Astrocyte (in vitro differentiated cells and primary cell): ENCODE measurements at regions not wholly inside any gene's neighbourhood (a gene's known extent, or its start where the extent isn't known, plus 50 kb on each side); places are given as distances from the start of the nearest gene placed in this dataset.

ENCODE experiments used
- DNase-seq: peaks from one replicate; pipeline ENCODE4 v3.0.0-alpha.2; 2010; ENCODE audit warnings: low read depth
- FAIRE-seq: peaks from 2 replicates; lab custom pipeline; 2011; peaks lifted over from hg19 to GRCh38; lab: Jason Lieb, UNC
- H2AFZ ChIP-seq: 2 replicates; pipeline ENCODE4 v1.6.0; 2012; ENCODE audit warnings: low read depth, low read length, inconsistent platforms
- H3K27ac ChIP-seq: 2 replicates; pipeline ENCODE4 v1.5.1; 2011; ENCODE audit warnings: low read depth, low read length, inconsistent platforms
- H3K27me3 ChIP-seq: 2 replicates; pipeline ENCODE4 v1.6.0; 2011; ENCODE audit warnings: low read length, inconsistent platforms; ENCODE audit not compliant: insufficient read depth
- H3K36me3 ChIP-seq: 2 replicates; pipeline ENCODE4 v1.5.1; 2011; ENCODE audit warnings: low read length, inconsistent platforms; ENCODE audit not compliant: insufficient read depth
- H3K4me1 ChIP-seq: 2 replicates; pipeline ENCODE4 v1.5.1; 2011; ENCODE audit warnings: low read length, inconsistent platforms; ENCODE audit not compliant: insufficient read depth
- H3K4me2 ChIP-seq: 2 replicates; pipeline ENCODE4 v1.6.0; 2012; ENCODE audit warnings: low read length, inconsistent platforms
- H3K4me3 ChIP-seq: 2 replicates; pipeline ENCODE4 v1.5.1; 2011; ENCODE audit warnings: low read depth, mild to moderate bottlenecking, low read length, inconsistent platforms; ENCODE audit not compliant: insufficient read depth
- H3K79me2 ChIP-seq: 2 replicates; pipeline ENCODE4 v1.6.0; 2012; ENCODE audit warnings: mild to moderate bottlenecking, low read length, inconsistent platforms; ENCODE audit not compliant: insufficient read depth
- H3K9ac ChIP-seq: 2 replicates; pipeline ENCODE4 v1.6.0; 2012; ENCODE audit warnings: mild to moderate bottlenecking, low read length, inconsistent platforms
- H3K9me3 ChIP-seq: 2 replicates; pipeline ENCODE4 v1.5.1; 2012; ENCODE audit warnings: low read depth, mild to moderate bottlenecking, low read length, inconsistent platforms; ENCODE audit not compliant: insufficient read depth
- H4K20me1 ChIP-seq: 2 replicates; pipeline ENCODE4 v1.6.0; 2012; ENCODE audit warnings: low read length, inconsistent platforms; ENCODE audit not compliant: insufficient read depth
- H3K27ac Mint-ChIP-seq: one replicate; pipeline ENCODE4 v1.8.0; 2021; ENCODE audit warnings: mild to moderate bottlenecking, mixed read lengths; ENCODE audit not compliant: unreplicated experiment
- H3K27me3 Mint-ChIP-seq: one replicate; pipeline ENCODE4 v1.8.0; 2021; ENCODE audit warnings: low read depth, mixed read lengths; ENCODE audit not compliant: unreplicated experiment
- H3K36me3 Mint-ChIP-seq: one replicate; pipeline ENCODE4 v1.8.0; 2021; ENCODE audit warnings: low read depth, mixed read lengths; ENCODE audit not compliant: unreplicated experiment
- H3K4me1 Mint-ChIP-seq: one replicate; pipeline ENCODE4 v1.8.0; 2021; ENCODE audit warnings: low read depth, mixed read lengths; ENCODE audit not compliant: unreplicated experiment
- H3K4me3 Mint-ChIP-seq: one replicate; pipeline ENCODE4 v1.8.0; 2021; ENCODE audit warnings: mild to moderate bottlenecking, moderate library complexity, mixed read lengths; ENCODE audit not compliant: unreplicated experiment
- H3K9me3 Mint-ChIP-seq: one replicate; pipeline ENCODE4 v1.8.0; 2021; ENCODE audit warnings: mild to moderate bottlenecking, mixed read lengths; ENCODE audit not compliant: unreplicated experiment
- CTCF ChIP-seq: IDR thresholded peaks from 2 replicates; pipeline ENCODE4 v1.5.1; 2011; ENCODE audit warnings: low read depth, mild to moderate bottlenecking, inconsistent platforms, low read length, moderate library complexity; ENCODE audit not compliant: insufficient read depth
- EZH2 ChIP-seq: IDR thresholded peaks from 2 replicates; pipeline ENCODE4 v1.6.1; 2012; ENCODE audit warnings: mild to moderate bottlenecking, low read length, inconsistent platforms; ENCODE audit not compliant: insufficient read depth

- no peak for TF ChIP-seq EZH2
- TF ChIP-seq CTCF = no peak
- FAIRE-seq (no peak), DNase-seq (no peak)
- Mint-ChIP-seq H3K4me1 (no peaks in the 10 kb centered on the region), H3K36me3 (no peaks in the 10 kb centered on the region), H3K27me3 (no peaks in the 10 kb centered on the region), H3K4me3 (no peak overlapping the region), H3K9me3 (no peaks in the 10 kb centered on the region), H3K27ac (no peak overlapping the region)
- H3K36me3 ChIP-seq = no peaks in the 10 kb centered on the region
- no peak overlapping the region for H3K4me2 ChIP-seq
- H3K9me3 ChIP-seq = no peaks in the 10 kb centered on the region
- H3K27me3 ChIP-seq = no peaks in the 10 kb centered on the region
- H3K9ac ChIP-seq = no peak overlapping the region
- H3K27ac ChIP-seq = no peak overlapping the region
- no peaks in the 10 kb centered on the region for H4K20me1 ChIP-seq
- H3K79me2 ChIP-seq = no peaks in the 10 kb centered on the region
- H3K4me3 ChIP-seq = no peak overlapping the region
- H2AFZ ChIP-seq = no peak overlapping the region
- no peaks in the 10 kb centered on the region for H3K4me1 ChIP-seq
These were observed 558.5 kb upstream of the ARRDC4 start for GRCh38 chr15:97401970-97402369.

GRCh38 chr15:97406841-97407240, 553.7 kb upstream of the ARRDC4 start:
- Histone ChIP-seq H3K9me3 (no peaks in the 10 kb centered on the region), H3K4me2 (no peak overlapping the region), H3K4me3 (no peak overlapping the region), H3K4me1 (no peaks in the 10 kb centered on the region), H3K36me3 (no peaks in the 10 kb centered on the region), H3K79me2 (no peaks in the 10 kb centered on the region), H3K27me3 (no peaks in the 10 kb centered on the region), H3K27ac (no peak overlapping the region), H3K9ac (no peak overlapping the region), H2AFZ (no peak overlapping the region), H4K20me1 (no peaks in the 10 kb centered on the region)
- Mint-ChIP-seq H3K4me3 (no peak overlapping the region), H3K9me3 (no peaks in the 10 kb centered on the region), H3K27ac (no peak overlapping the region), H3K27me3 (no peaks in the 10 kb centered on the region), H3K36me3 (no peaks in the 10 kb centered on the region), H3K4me1 (no peaks in the 10 kb centered on the region)
- TF ChIP-seq CTCF = no peak
- TF ChIP-seq EZH2 = no peak
- DNase-seq (no peak), FAIRE-seq (no peak)

GRCh38 chr15:97410897-97411575, 549.5 kb upstream of the ARRDC4 start:
- no peak overlapping the region for H2AFZ ChIP-seq
- no peaks in the 10 kb centered on the region for H3K4me1 Mint-ChIP-seq
- no peak for TF ChIP-seq EZH2
- TF ChIP-seq CTCF = no peak
- no peak overlapping the region for H3K4me2 ChIP-seq
- no peaks in the 10 kb centered on the region for H3K9me3 Mint-ChIP-seq
- H3K27me3 ChIP-seq = no peaks in the 10 kb centered on the region
- no peak overlapping the region for H3K4me3 ChIP-seq
- no peaks in the 10 kb centered on the region for H3K36me3 Mint-ChIP-seq
- H3K27me3 Mint-ChIP-seq = no peaks in the 10 kb centered on the region
- H3K36me3 ChIP-seq = no peaks in the 10 kb centered on the region
- no peaks in the 10 kb centered on the region for H3K4me1 ChIP-seq
- H4K20me1 ChIP-seq = no peaks in the 10 kb centered on the region
- no peaks in the 10 kb centered on the region for H3K9me3 ChIP-seq
- H3K27ac ChIP-seq = no peak overlapping the region
- DNase-seq = no peak
- FAIRE-seq = no peak
- H3K4me3 Mint-ChIP-seq = no peak overlapping the region
- no peak overlapping the region for H3K9ac ChIP-seq
- no peak overlapping the region for H3K27ac Mint-ChIP-seq
- H3K79me2 ChIP-seq = no peaks in the 10 kb centered on the region
